Activated CD4-positive, alpha-beta T cell treated with anti-CD3 and anti-CD28 coated beads, Interleukin-2, amount 10 ng/mL, durations not matched to agents 24 days and 14 days (primary cell): ENCODE measurements at regions not wholly inside any gene's neighbourhood (a gene's known extent, or its start where the extent isn't known, plus 50 kb on each side); places are given as distances from the start of the nearest gene placed in this dataset.
"Not testable (repeated sequence)": the region's sequence is repeated elsewhere in the genome, so short reads cannot be mapped to it uniquely, and the experiment has no call there.

Experiments
- DNase-seq: peaks from one replicate; pipeline ENCODE4 v3.0.0; 2022
- H3K27ac Mint-ChIP-seq: one replicate; pipeline ENCODE4 v1.8.0; 2022; ENCODE audit warnings: mild to moderate bottlenecking, mixed read lengths
- H3K27me3 Mint-ChIP-seq: one replicate; pipeline ENCODE4 v1.8.0; 2022; ENCODE audit warnings: mixed read lengths
- H3K36me3 Mint-ChIP-seq: one replicate; pipeline ENCODE4 v1.8.0; 2022; ENCODE audit warnings: low read depth, mild to moderate bottlenecking, mixed read lengths
- H3K4me1 Mint-ChIP-seq: one replicate; pipeline ENCODE4 v1.8.0; 2021; ENCODE audit warnings: mixed read lengths
- H3K4me3 Mint-ChIP-seq: one replicate; pipeline ENCODE4 v1.8.0; 2022; ENCODE audit warnings: mild to moderate bottlenecking, moderate library complexity, mixed read lengths
- H3K9me3 Mint-ChIP-seq: one replicate; pipeline ENCODE4 v1.8.0; 2021; ENCODE audit warnings: mixed read lengths
- intact Hi-C: fragments of 100-400 bp; cut with micrococcal nuclease; formaldehyde crosslinking; loops from one replicate; pipeline ENCODE4 v1.15.1; 2023

DNA sequence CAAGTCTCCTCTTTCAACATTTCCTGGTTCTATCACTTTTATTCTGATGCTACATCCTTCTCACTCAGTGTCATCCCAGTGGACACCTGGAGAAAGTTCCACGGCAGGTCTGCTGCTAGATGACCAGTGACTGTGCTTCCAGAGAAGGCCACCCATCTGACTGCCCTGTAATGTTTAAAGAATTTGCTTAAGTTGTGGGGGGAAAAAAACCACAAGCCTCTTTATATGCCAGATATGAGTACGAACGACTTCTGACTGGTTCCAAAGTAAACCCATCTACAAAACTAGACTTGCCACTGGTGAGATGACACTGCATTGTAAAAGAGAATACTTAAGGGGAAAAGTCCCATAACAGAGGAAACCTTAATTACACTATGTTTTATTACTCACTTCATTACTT lies 69.6 kb upstream of the VWC2 start:
- Mint-ChIP-seq H3K27ac (no peak overlapping the region), H3K4me3 (no peak overlapping the region), H3K27me3 (no peaks in the 10 kb centered on the region), H3K36me3 (no peaks in the 10 kb centered on the region), H3K9me3 (no peaks in the 10 kb centered on the region), H3K4me1 (no peaks in the 10 kb centered on the region)
- intact Hi-C loops, result no loop called here
- DNase-seq, result no peak

DNA sequence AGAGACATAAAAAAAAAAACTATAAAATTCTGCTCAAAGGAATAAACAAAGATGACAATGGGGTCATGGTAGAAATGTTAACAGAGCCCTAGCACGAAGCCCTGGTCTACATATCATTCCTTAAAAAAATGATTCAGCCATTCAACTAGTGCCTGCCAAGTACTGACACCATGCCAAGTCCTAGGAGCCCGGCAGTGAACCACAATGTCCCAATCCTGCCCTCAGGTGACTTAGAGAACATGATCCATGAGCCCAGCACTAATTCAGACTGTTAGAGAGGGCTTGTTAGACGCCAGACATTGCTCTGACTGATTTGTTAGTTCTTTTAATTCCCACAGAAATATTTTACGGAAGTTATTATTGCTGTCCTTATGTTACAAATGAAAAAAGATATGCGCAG lies 67.3 kb upstream of the VWC2 start:
- no peaks in the 10 kb centered on the region for H3K9me3 Mint-ChIP-seq
- no peak for DNase-seq
- H3K27me3 Mint-ChIP-seq, result no peaks in the 10 kb centered on the region
- H3K36me3 Mint-ChIP-seq, result no peaks in the 10 kb centered on the region
- no peak overlapping the region for H3K4me3 Mint-ChIP-seq
- H3K4me1 Mint-ChIP-seq, result no peaks in the 10 kb centered on the region
- H3K27ac Mint-ChIP-seq, result no peak overlapping the region
- intact Hi-C loops, result no loop called here

DNA sequence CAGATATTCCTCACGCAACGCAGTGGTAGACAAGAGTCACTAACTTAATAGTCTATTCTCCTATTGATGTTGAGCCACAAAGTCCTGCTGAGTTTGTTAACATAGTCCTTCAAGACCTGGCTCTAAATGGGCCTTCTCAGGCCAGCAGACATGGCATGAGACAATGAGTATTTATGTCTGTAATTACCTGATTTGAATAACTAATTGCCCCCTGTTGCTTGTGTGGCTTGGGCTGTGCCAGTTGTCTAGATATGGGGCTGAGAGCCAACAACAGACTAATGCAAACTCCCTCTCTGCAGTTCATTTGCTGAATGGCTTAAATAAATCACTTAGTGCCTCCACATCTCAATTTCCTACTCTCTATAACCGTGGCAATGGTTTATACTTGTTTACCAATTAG lies 65.5 kb upstream of the VWC2 start:
- no peak overlapping the region for H3K27ac Mint-ChIP-seq
- no peaks in the 10 kb centered on the region for H3K9me3 Mint-ChIP-seq
- H3K4me3 Mint-ChIP-seq, result no peak overlapping the region
- intact Hi-C loops, result no loop called here
- no peak for DNase-seq
- no peaks in the 10 kb centered on the region for H3K36me3 Mint-ChIP-seq
- H3K4me1 Mint-ChIP-seq, result no peaks in the 10 kb centered on the region
- no peaks in the 10 kb centered on the region for H3K27me3 Mint-ChIP-seq

DNA sequence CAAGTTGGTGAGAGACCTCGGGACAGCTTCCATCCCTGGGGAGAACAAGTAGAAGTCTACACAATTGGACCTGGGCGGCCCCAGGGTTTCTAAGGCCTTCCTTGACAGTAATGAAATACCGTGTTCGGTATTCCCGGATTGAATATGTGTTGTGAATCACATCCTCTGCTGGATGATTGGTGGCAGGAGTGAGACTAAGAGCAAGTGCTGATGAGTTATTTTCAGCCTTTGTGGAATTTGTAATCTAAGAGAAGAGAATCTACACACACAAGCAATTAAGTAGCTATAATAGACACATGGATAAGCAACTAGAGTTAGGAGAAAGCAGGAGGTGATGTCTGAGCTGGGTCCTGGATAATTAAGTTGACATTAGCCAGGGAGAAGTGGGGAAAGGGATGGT lies 64.8 kb upstream of the VWC2 start:
- Mint-ChIP-seq H3K4me1 (no peaks in the 10 kb centered on the region), H3K27me3 (no peaks in the 10 kb centered on the region), H3K36me3 (no peaks in the 10 kb centered on the region), H3K27ac (no peak overlapping the region), H3K9me3 (no peaks in the 10 kb centered on the region), H3K4me3 (no peak overlapping the region)
- no peak for DNase-seq
- intact Hi-C loops, result no loop called here

DNA sequence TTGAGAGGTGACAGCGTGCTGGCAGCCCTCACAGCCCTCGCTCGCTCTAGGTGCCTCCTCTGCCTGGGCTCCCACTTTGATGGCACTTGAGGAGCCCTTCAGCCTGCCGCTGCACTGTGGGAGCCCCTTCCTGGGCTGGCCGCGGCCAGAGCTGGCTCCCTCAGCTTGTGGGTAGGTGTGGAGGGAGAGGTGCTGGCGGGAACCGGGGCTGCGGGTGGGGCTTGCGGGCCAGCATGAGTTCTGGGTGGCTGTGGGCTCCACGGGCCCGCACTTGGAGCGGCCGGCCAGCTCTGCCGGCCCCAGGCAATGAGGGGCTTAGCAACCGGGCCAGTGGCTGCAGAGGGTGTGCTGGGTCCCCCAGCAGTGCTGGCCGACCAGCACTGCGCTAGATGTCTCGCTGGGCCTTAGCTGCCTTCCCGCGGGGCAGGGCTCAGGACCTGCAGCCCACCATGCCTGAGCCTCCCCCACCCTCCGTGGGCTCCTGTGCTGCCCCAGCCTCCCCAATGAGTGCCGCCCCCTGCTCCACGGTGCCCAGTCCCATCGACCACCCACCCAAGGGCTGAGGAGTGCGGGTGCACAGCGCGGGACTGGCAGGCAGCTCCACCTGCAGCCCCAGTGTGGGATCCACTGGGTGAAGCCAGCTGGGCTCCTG lies 62.2 kb upstream of the VWC2 start:
- intact Hi-C loops, H3K9me3 Mint-ChIP-seq, H3K4me1 Mint-ChIP-seq, H3K36me3 Mint-ChIP-seq, H3K27ac Mint-ChIP-seq, H3K27me3 Mint-ChIP-seq, DNase-seq, H3K4me3 Mint-ChIP-seq: not testable (repeated sequence)

DNA sequence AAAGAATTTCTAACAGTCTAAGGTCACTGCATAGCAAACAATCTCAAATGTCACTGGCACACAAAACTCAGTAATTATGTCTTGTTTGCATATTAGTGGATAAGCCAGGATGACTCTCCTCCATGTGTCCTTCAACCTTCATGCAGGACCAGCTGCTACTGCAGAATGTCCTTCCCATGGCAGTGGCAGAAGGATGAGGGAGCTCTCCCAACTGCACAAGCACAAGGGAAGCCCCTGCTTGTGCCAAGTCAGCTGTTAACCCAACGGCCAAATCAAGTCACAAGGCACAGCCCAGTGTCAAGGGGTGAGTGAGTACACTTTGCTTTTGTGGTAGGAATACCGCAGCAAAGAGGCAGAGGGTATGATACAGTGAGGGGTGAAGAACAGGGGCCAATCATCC lies 59.3 kb upstream of the VWC2 start:
- no peak overlapping the region for H3K27ac Mint-ChIP-seq
- intact Hi-C loops, result no loop called here
- DNase-seq, result no peak
- H3K4me1 Mint-ChIP-seq, result no peaks in the 10 kb centered on the region
- H3K4me3 Mint-ChIP-seq, result no peak overlapping the region
- H3K36me3 Mint-ChIP-seq, result no peaks in the 10 kb centered on the region
- H3K27me3 Mint-ChIP-seq, result no peaks in the 10 kb centered on the region
- no peaks in the 10 kb centered on the region for H3K9me3 Mint-ChIP-seq

DNA sequence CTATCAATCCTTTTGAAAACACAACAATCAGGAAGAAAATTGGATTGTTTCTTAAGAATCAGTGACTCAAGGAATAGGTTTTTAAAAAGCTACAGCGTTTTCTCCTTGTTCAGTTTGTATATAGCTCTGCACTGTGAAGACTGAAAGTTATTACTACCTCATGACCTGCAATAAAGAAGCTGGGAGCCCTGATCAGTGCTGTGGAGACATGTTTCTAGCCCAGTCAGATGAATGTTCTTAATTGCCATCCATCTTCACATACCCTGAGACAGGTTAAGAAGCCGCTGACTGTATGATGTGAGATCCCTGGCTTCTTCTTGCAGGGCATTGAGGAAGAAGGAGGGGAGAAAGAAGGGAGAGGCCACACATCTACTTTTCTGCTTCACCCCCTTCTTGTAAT lies 58.0 kb upstream of the VWC2 start:
- DNase-seq, result no peak
- Mint-ChIP-seq H3K4me3 (no peak overlapping the region), H3K36me3 (no peaks in the 10 kb centered on the region)

DNA sequence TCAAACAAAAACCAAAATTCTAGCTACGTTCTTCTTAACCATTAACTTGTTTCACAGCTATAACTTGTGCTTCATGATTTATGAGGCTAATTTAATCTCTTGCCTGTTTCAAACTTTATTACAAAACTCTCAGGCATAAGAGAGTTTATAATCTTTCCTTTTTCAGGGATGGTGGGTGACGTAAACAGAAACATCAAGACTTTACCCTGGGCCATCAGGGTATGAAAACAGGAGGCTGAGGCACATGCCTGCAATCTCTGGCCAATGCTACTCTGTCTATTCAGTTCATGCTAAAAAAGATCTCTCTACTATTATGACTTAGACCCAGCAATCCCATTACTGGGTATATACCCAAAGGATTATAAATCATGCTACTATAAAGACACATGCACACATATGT lies 55.9 kb upstream of the VWC2 start:
- H3K4me3 Mint-ChIP-seq, result no peak overlapping the region
- no peaks in the 10 kb centered on the region for H3K36me3 Mint-ChIP-seq
- DNase-seq, result no peak
- H3K27ac Mint-ChIP-seq, result no peak overlapping the region
- intact Hi-C loops, result no loop called here
- H3K9me3 Mint-ChIP-seq, result no peaks in the 10 kb centered on the region
- H3K4me1 Mint-ChIP-seq, result no peaks in the 10 kb centered on the region
- no peaks in the 10 kb centered on the region for H3K27me3 Mint-ChIP-seq

More for the DNA sequence above, 58.0 kb upstream of the VWC2 start:
- Mint-ChIP-seq H3K9me3 (no peaks in the 10 kb centered on the region), H3K27me3 (no peaks in the 10 kb centered on the region), H3K4me1 (no peaks in the 10 kb centered on the region), H3K27ac (no peak overlapping the region)
- intact Hi-C loops, result no loop called here

DNA sequence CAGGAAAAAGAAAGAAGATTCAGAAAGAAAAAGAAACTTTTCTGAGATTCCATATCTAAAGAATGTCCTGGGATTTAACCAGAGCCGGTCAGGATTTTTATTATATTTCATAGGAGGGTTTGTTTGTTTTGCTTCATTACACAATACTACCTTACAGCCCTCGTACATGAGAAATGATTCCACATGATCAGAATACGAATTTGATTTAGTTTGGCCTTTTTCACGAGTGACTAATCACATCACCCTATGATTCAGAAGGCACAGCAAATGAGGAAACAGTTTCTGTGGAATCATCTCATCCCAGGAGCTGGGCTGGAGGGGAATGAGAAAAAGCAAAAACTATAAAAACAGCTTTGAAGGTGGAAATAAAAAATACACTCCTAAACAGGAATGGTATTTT lies 54.7 kb upstream of the VWC2 start:
- H3K4me1 Mint-ChIP-seq, result no peaks in the 10 kb centered on the region
- H3K9me3 Mint-ChIP-seq, result no peaks in the 10 kb centered on the region
- intact Hi-C loops, result no loop called here
- no peak overlapping the region for H3K27ac Mint-ChIP-seq
- no peaks in the 10 kb centered on the region for H3K27me3 Mint-ChIP-seq
- no peak overlapping the region for H3K4me3 Mint-ChIP-seq
- DNase-seq, result no peak
- no peaks in the 10 kb centered on the region for H3K36me3 Mint-ChIP-seq

DNA sequence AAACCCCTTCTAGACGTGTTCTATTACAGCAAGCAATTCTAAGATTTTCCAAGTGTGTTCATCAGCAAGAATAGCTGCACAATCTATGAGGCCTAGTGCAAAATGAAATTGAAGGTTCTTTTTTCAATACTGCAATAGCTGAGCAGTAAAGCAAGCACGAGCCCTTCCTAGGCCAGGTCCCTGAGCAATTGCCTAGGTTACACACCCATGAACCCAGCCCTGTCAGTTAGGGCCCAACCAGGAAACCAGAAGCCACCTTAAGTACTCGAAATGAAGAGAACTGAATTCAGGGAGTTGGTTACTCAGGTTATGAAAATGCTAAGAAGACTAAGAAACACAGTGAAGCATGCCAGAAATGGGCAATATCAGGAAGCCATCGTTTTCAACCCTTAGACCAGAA lies 52.0 kb upstream of the VWC2 start:
- Mint-ChIP-seq H3K4me1 (no peaks in the 10 kb centered on the region), H3K27me3 (no peaks in the 10 kb centered on the region), H3K9me3 (no peaks in the 10 kb centered on the region), H3K27ac (no peak overlapping the region), H3K4me3 (no peak overlapping the region), H3K36me3 (no peaks in the 10 kb centered on the region)
- no peak for DNase-seq
- intact Hi-C loops, result no loop called here
